Esophagus muscularis mucosa (tissue), 4 donors: ENCODE measurements at regions not wholly inside any gene's neighbourhood (a gene's known extent, or its start where the extent isn't known, plus 50 kb on each side); places are given as distances from the start of the nearest gene placed in this dataset.
"Not testable (repeated sequence)": the region's sequence is repeated elsewhere in the genome, so short reads cannot be mapped to it uniquely, and the experiment has no call there.

Source experiments
- DNase-seq: peaks from one replicate; pipeline ENCODE4 v3.0.0-alpha.2; 2017; ENCODE audit errors: extremely low spot score
- H3K27ac ChIP-seq, 4 donors: fragments of 200-600 bp; sonication (generic); replicated peaks in 1 of 4; 1 replicate in 3 of 4; 2 replicates in 1 of 4; pipeline ENCODE4 v1.5.1; 2016 to 2019; ENCODE audit warnings: mild to moderate bottlenecking in 1 of 4
- H3K27me3 ChIP-seq, 4 donors: fragments of 200-600 bp; sonication (generic); one replicate each; pipeline versions ENCODE4 v1.5.1 to v1.6.0; 2016 to 2019
- H3K36me3 ChIP-seq, 4 donors: fragments of 200-600 bp; sonication (generic); one replicate each; pipeline ENCODE4 v1.5.1; 2016 to 2019
- H3K4me1 ChIP-seq, 4 donors: fragments of 200-600 bp; sonication (generic); one replicate each; pipeline ENCODE4 v1.5.1; 2016 to 2019
- H3K4me3 ChIP-seq, 4 donors: fragments of 200-600 bp; sonication (generic); 1 replicate in 2 of 4; 2 replicates in 2 of 4; pipeline ENCODE4 v1.5.1; 2016 to 2019; ENCODE audit warnings: mild to moderate bottlenecking in 4 of 4, moderate library complexity in 1 of 4
- H3K9me3 ChIP-seq, 4 donors: fragments of 200-600 bp; sonication (generic); 1 replicate in 3 of 4; 2 replicates in 1 of 4; pipeline ENCODE4 v1.5.1; 2016 to 2019
- EP300 ChIP-seq: sonication (generic); formaldehyde crosslinking; IDR thresholded peaks from one replicate; pipeline ENCODE4 v1.6.1; 2017; ENCODE audit warnings: antibody characterized with exemption
- POLR2A ChIP-seq: fragments of 450-650 bp; IDR thresholded peaks from one replicate; pipeline ENCODE4 v1.6.1; 2017; ENCODE audit warnings: antibody characterized with exemption, moderate library complexity, mild to moderate bottlenecking, low read depth
- POLR2AphosphoS5 ChIP-seq, 2 donors: sonication (generic); formaldehyde crosslinking; IDR thresholded peaks; one replicate each; pipeline ENCODE4 v1.6.1; 2017; ENCODE audit warnings: antibody characterized with exemption in 2 of 2
- WGBS: methylation state at CpG from one replicate; pipeline ENCODE4 v1.1.5; 2018; 5-methylcytosine and 5-hydroxymethylcytosine counted together
- intact Hi-C: fragments of 100-400 bp; cut with DNase I; formaldehyde crosslinking; loops from one replicate; pipeline ENCODE4 v1.15.1; 2023
- TF ChIP-seq, protein P1 (sequence below), 3 experiments: fragments of 200-600 bp in 2 of 3; fragments of 450-650 bp in 1 of 3; sonication (generic) in 2 of 3; IDR thresholded peaks; one replicate each; pipeline ENCODE4 v1.5.1; 2017 to 2019; ENCODE audit warnings: antibody characterized with exemption in 3 of 3, mild to moderate bottlenecking in 2 of 3, moderate library complexity in 1 of 3

DNA sequence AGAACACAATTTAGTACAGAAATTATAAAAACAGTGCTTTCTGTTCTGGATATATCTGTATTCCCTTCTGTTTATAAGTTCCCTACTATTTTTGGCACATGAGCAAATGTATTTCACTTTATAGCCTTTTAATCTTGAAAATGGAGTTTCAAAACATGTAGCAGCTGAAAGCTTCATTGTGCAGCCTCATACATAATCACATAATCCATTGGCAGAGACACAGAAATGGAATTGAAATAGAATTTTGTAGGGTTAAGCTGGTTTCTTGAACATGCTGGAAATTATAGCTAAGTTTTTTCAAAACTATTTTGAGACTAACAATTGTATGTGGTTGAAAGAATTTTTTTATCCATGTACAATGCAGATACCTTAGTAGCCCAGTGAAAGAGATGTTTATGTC is 614.3 kb upstream of the MDGA2 start:
- Histone ChIP-seq H3K4me1 (no peaks in the 10 kb centered on the region), H3K36me3 (no peaks in the 10 kb centered on the region), H3K9me3 (peaks cover 0 to 7% (median 3%) of the 10 kb centered on the region in 4 donors), H3K4me3 (no peak overlapping the region), H3K27ac (no peak overlapping the region), H3K27me3 (no peaks in the 10 kb centered on the region)
- TF ChIP-seq EP300 (no peak), POLR2A (no peak), POLR2AphosphoS5 (IDR thresholded peaks at IDR 0.05) (no peak)
- TF ChIP-seq, protein P1, sequence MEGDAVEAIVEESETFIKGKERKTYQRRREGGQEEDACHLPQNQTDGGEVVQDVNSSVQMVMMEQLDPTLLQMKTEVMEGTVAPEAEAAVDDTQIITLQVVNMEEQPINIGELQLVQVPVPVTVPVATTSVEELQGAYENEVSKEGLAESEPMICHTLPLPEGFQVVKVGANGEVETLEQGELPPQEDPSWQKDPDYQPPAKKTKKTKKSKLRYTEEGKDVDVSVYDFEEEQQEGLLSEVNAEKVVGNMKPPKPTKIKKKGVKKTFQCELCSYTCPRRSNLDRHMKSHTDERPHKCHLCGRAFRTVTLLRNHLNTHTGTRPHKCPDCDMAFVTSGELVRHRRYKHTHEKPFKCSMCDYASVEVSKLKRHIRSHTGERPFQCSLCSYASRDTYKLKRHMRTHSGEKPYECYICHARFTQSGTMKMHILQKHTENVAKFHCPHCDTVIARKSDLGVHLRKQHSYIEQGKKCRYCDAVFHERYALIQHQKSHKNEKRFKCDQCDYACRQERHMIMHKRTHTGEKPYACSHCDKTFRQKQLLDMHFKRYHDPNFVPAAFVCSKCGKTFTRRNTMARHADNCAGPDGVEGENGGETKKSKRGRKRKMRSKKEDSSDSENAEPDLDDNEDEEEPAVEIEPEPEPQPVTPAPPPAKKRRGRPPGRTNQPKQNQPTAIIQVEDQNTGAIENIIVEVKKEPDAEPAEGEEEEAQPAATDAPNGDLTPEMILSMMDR (IDR thresholded peaks at IDR 0.05), result no peak
- DNase-seq, result no peak
- intact Hi-C loops, result no loop called here

GRCh38 chr14:48285217-48285616 is 609.8 kb upstream of the MDGA2 start:
- DNase-seq, H3K27ac ChIP-seq, intact Hi-C loops, H3K4me1 ChIP-seq, H3K4me3 ChIP-seq, H3K36me3 ChIP-seq, H3K27me3 ChIP-seq, H3K9me3 ChIP-seq: not testable (repeated sequence)
- WGBS, result 94% methylated on average over 10 of the region's 11 CpGs

DNA sequence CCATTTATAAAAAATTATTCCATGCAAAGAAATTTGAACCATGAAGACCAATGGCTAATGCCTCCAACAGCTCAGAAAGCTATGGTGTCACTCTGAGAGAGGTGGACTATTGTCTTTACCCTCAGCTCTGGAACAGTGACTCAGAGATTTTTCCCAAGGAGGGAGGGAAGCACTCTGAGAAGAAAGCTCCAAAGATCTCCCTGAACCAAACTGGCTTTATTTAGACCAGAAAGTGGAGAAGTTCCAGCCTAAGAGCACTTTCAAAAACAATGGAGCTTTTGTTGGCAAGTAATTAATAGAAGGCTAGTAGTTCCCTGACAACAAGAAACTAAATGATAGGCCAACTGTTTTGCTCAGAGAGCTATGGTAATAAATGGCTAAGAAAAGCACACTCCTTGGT is 599.9 kb upstream of the MDGA2 start:
- H3K27ac ChIP-seq, result peak overlapping the region in 3 of 4 donors; percentile 11 to 25 (median 15)
- intact Hi-C loops, result no loop called here
- peaks cover 0 to 6% (median 0%) of the 10 kb centered on the region in 4 donors for H3K4me1 ChIP-seq
- no peak for DNase-seq
- H3K27me3 ChIP-seq, result no peaks in the 10 kb centered on the region
- no peaks in the 10 kb centered on the region for H3K36me3 ChIP-seq
- TF ChIP-seq POLR2A, result no peak
- H3K4me3 ChIP-seq, result no peak overlapping the region
- no peaks in the 10 kb centered on the region for H3K9me3 ChIP-seq

GRCh38 chr14:48274826-48275225 is 599.4 kb upstream of the MDGA2 start:
- peak overlapping the region in 3 of 4 donors; percentile 11 to 46 (median 25) for H3K27ac ChIP-seq
- peak overlapping the region in 2 of 4 donors; percentile 16 to 17 for H3K4me3 ChIP-seq
- intact Hi-C loops, result no loop called here
- DNase-seq, result no peak
- WGBS, result 84% methylated on average over 3 of the region's 3 CpGs
- H3K4me1 ChIP-seq, result peaks cover 0 to 6% (median 0%) of the 10 kb centered on the region in 4 donors
- no peaks in the 10 kb centered on the region for H3K27me3 ChIP-seq
- no peaks in the 10 kb centered on the region for H3K9me3 ChIP-seq
- TF ChIP-seq, protein P1 (IDR thresholded peaks at IDR 0.05), result no peak
- TF ChIP-seq EP300 (no peak), POLR2AphosphoS5 (IDR thresholded peaks at IDR 0.05) (no peak), POLR2A (no peak)
- H3K36me3 ChIP-seq, result no peaks in the 10 kb centered on the region

DNA sequence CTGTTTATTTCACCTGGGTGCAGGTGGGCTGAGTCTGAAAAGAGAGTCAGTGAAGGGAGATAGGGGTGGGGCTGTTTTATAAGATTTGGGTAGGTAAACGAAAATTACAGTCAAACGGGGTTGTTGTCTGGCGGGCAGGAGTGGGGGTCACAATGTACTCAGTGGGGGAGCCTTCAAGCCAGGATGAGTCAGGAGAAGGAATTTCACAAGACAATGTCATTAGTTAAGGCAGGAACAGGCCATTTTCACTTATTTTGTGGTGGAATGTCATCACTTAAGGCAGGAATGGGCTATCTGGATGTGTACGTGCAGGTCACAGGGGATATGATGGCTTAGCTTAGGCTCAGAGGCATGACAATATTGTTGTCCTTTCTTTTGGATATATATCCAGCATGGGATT is 592.5 kb upstream of the MDGA2 start:
- H3K9me3 ChIP-seq, H3K27ac ChIP-seq, H3K4me3 ChIP-seq, H3K4me1 ChIP-seq, intact Hi-C loops, DNase-seq, H3K27me3 ChIP-seq, H3K36me3 ChIP-seq: not testable (repeated sequence)
- WGBS, result 70% methylated on average over 4 of the region's 4 CpGs

DNA sequence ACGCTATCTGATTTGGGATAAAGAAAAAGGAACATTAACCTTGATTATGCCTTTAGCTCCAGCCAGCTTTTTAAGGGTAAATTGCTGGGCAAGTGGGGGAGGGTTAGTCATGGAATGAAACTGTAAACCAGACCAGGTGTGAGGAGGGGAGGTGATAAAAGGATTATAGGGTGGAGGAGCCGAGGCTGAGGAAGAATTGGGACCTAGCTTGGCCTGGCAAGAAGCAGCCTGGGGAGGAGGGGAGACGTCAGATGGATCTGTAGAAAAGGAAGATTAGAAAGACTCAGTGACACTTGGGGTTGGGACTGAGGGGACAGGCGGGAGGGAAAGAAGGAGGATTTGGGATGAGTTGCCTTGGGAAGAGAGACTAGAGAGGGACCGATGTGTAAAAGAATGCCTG is 590.8 kb upstream of the MDGA2 start:
- H3K9me3 ChIP-seq, H3K4me1 ChIP-seq, DNase-seq, H3K4me3 ChIP-seq, H3K27ac ChIP-seq, H3K27me3 ChIP-seq, intact Hi-C loops, H3K36me3 ChIP-seq: not testable (repeated sequence)
- 70% methylated on average over 5 of the region's 5 CpGs for WGBS

DNA sequence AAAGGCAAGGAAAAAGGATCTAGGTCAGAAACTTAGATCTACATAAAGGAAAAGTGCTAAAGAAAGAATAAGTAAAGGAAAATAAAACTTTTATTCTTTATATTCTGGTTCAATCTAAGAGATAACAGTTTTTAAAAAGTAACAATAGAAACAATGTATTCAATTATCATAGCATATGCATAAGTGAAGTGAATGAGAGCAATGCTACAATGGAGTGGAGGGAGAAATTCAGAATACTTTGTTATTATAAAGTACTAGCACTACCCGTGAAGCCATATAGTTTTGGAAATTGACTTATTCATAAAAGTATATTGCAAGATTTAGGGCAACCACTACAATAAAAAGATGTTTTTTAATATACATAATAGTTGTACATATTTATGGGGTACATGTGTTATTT is 586.0 kb upstream of the MDGA2 start:
- H3K9me3 ChIP-seq, result no peaks in the 10 kb centered on the region
- TF ChIP-seq EP300 (no peak), POLR2A (no peak), POLR2AphosphoS5 (IDR thresholded peaks at IDR 0.05) (no peak)
- TF ChIP-seq, protein P1 (IDR thresholded peaks at IDR 0.05), result no peak
- intact Hi-C loops, result no loop called here
- H3K4me3 ChIP-seq, result no peak overlapping the region
- WGBS, result 91% methylated on average over 1 of the region's 1 CpG
- DNase-seq, result no peak
- H3K27ac ChIP-seq, result no peak overlapping the region
- H3K36me3 ChIP-seq, result no peaks in the 10 kb centered on the region
- no peaks in the 10 kb centered on the region for H3K27me3 ChIP-seq
- no peaks in the 10 kb centered on the region for H3K4me1 ChIP-seq

GRCh38 chr14:48260394-48261295 is 585.2 kb upstream of the MDGA2 start:
- intact Hi-C loops, H3K4me3 ChIP-seq, H3K27me3 ChIP-seq, H3K36me3 ChIP-seq, H3K9me3 ChIP-seq, H3K27ac ChIP-seq, DNase-seq, H3K4me1 ChIP-seq: not testable (repeated sequence)
- 86% methylated on average over 10 of the region's 10 CpGs for WGBS

GRCh38 chr14:48259876-48260275 is 584.5 kb upstream of the MDGA2 start:
- H3K36me3 ChIP-seq, intact Hi-C loops, H3K27me3 ChIP-seq, H3K4me1 ChIP-seq, H3K4me3 ChIP-seq, H3K9me3 ChIP-seq, H3K27ac ChIP-seq, DNase-seq: not testable (repeated sequence)
- 87% methylated on average over 8 of the region's 8 CpGs for WGBS
